Parathyroid adenoma (tissue), 2 donors: ENCODE measurements at regions not wholly inside any gene's neighbourhood (a gene's known extent, or its start where the extent isn't known, plus 50 kb on each side); places are given as distances from the start of the nearest gene placed in this dataset.

Source experiments
- H2AFZ ChIP-seq: fragments of 300-600 bp; sonication (generic); one replicate; pipeline ENCODE4 v1.7.0; 2017; ENCODE audit warnings: antibody characterized with exemption, mild to moderate bottlenecking
- H3K27ac ChIP-seq: fragments of 300-600 bp; sonication (generic); one replicate; pipeline ENCODE4 v1.7.0; 2017
- H3K27me3 ChIP-seq: fragments of 300-600 bp; sonication (generic); one replicate; pipeline ENCODE4 v1.7.0; 2017; ENCODE audit warnings: low read length; ENCODE audit not compliant: control insufficient read depth, insufficient read depth
- H3K36me3 ChIP-seq: fragments of 300-600 bp; sonication (generic); one replicate; pipeline ENCODE4 v1.7.0; 2017; ENCODE audit warnings: low read length; ENCODE audit not compliant: control insufficient read depth, insufficient read depth
- H3K4me1 ChIP-seq: fragments of 300-600 bp; sonication (generic); one replicate; pipeline ENCODE4 v1.7.0; 2017; ENCODE audit warnings: control low read depth
- H3K4me2 ChIP-seq: fragments of 300-600 bp; sonication (generic); one replicate; pipeline ENCODE4 v1.7.0; 2017; ENCODE audit warnings: low read length
- H3K4me3 ChIP-seq: fragments of 300-600 bp; sonication (generic); one replicate; pipeline ENCODE4 v1.7.0; 2017; ENCODE audit warnings: low read depth, low read length
- H3K79me2 ChIP-seq: fragments of 300-600 bp; sonication (generic); one replicate; pipeline ENCODE4 v1.7.0; 2017; ENCODE audit warnings: control low read depth
- H3K9ac ChIP-seq: fragments of 300-600 bp; sonication (generic); one replicate; pipeline ENCODE4 v1.7.0; 2017; ENCODE audit warnings: mild to moderate bottlenecking
- H3K9me3 ChIP-seq: fragments of 300-600 bp; sonication (generic); one replicate; pipeline ENCODE4 v1.7.0; 2017; ENCODE audit warnings: low read length; ENCODE audit not compliant: control insufficient read depth
- TF ChIP-seq, protein P1 (sequence below): fragments of 300-600 bp; sonication (generic); IDR thresholded peaks from one replicate; pipeline ENCODE4 v1.7.0; 2017; ENCODE audit warnings: antibody characterized with exemption, mild to moderate bottlenecking
- donor health status: primary hyperparathyroidism.

DNA sequence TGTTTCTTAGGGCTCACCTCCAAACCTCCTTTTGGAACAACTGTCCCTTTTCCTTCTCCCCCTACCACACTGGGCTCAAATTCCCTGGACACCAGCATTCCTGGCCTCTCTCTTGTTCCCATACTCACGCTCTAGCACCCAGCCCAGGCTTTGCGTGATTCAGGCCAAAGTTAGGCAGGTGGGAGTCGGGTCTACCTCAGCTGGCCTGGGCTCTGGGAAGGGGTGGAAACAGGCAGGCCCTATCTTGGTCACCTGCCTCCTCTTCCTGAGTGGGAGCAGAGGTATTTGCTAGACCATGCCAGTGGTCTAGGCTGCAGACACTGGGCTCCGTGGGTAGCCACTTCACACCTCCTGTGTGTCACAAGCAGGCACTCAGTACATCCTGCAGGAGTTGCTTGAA, 211.1 kb upstream of the MAMLD1 start:
- no peak overlapping the region for H3K27ac ChIP-seq
- H3K4me1 ChIP-seq = no peaks in the 10 kb centered on the region
- H3K9ac ChIP-seq = no peak overlapping the region
- TF ChIP-seq, protein P1, sequence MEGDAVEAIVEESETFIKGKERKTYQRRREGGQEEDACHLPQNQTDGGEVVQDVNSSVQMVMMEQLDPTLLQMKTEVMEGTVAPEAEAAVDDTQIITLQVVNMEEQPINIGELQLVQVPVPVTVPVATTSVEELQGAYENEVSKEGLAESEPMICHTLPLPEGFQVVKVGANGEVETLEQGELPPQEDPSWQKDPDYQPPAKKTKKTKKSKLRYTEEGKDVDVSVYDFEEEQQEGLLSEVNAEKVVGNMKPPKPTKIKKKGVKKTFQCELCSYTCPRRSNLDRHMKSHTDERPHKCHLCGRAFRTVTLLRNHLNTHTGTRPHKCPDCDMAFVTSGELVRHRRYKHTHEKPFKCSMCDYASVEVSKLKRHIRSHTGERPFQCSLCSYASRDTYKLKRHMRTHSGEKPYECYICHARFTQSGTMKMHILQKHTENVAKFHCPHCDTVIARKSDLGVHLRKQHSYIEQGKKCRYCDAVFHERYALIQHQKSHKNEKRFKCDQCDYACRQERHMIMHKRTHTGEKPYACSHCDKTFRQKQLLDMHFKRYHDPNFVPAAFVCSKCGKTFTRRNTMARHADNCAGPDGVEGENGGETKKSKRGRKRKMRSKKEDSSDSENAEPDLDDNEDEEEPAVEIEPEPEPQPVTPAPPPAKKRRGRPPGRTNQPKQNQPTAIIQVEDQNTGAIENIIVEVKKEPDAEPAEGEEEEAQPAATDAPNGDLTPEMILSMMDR = no peak
- H3K4me3 ChIP-seq = no peak overlapping the region
- H3K4me2 ChIP-seq = no peak overlapping the region
- no peak overlapping the region for H2AFZ ChIP-seq
- H3K79me2 ChIP-seq = no peaks in the 10 kb centered on the region
- H3K27me3 ChIP-seq = no peaks in the 10 kb centered on the region
- no peaks in the 10 kb centered on the region for H3K36me3 ChIP-seq
- H3K9me3 ChIP-seq = no peaks in the 10 kb centered on the region

DNA sequence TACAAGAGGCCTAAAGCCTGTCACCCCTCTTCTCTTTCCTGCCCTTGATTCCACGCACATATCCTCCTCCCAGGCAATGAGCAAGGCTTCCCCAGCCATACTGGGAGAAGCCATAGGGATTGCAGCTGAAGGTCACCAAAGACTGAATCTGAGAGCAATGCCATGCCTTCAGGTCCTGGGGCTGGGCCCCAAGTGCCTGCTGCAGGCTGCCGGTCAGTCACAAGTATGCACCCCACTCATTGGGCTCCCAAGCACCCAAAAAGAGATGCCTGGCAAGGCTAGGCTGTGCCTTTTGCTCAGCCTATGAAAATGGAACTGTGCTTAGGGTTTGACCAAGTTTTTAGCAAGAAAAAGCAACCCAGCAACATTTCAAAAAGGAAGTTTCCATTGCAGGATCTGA, 210.6 kb upstream of the MAMLD1 start:
- no peaks in the 10 kb centered on the region for H3K27me3 ChIP-seq
- H3K4me3 ChIP-seq = no peak overlapping the region
- H3K27ac ChIP-seq = no peak overlapping the region
- H3K9me3 ChIP-seq = no peaks in the 10 kb centered on the region
- H3K4me2 ChIP-seq = no peak overlapping the region
- H3K36me3 ChIP-seq = no peaks in the 10 kb centered on the region
- H3K9ac ChIP-seq = no peak overlapping the region
- TF ChIP-seq, protein P1 = no peak
- H3K4me1 ChIP-seq = no peaks in the 10 kb centered on the region
- no peak overlapping the region for H2AFZ ChIP-seq
- H3K79me2 ChIP-seq = no peaks in the 10 kb centered on the region

DNA sequence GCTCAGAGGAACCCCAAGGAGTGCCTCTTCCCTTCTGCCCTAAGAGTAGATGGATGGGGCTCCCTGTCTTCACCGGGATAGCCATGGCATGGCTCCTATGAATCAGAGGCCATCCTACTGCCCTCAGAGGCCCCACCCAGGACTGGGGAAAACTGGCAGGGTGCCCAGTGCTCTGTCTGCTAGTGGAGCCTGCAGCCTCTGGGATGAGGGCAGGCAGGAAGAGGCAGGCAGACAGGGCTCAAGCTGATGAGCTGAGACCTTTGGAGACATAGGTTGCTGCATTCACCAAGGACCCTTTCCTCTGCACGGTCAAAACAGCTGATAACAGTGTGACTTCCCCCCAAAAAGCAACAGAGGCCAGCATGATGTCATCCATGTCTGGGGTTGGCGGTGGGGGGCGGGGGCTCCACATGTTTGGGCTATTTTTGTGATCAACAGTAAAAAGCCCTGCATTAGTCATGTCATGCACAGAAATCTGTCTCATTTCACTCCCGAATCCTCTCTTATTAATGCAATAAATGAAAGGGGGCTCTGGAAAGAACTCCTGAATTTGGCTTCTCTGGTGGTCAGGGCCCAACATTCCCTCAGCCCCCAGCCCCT, 207.6 kb upstream of the MAMLD1 start:
- Histone ChIP-seq H3K27me3 (no peaks in the 10 kb centered on the region), H2AFZ (no peak overlapping the region), H3K9ac (no peak overlapping the region), H3K27ac (no peak overlapping the region), H3K36me3 (no peaks in the 10 kb centered on the region), H3K9me3 (no peaks in the 10 kb centered on the region), H3K4me1 (no peaks in the 10 kb centered on the region), H3K4me3 (no peak overlapping the region), H3K79me2 (no peaks in the 10 kb centered on the region), H3K4me2 (no peak overlapping the region)
- TF ChIP-seq, protein P1 = no peak

DNA sequence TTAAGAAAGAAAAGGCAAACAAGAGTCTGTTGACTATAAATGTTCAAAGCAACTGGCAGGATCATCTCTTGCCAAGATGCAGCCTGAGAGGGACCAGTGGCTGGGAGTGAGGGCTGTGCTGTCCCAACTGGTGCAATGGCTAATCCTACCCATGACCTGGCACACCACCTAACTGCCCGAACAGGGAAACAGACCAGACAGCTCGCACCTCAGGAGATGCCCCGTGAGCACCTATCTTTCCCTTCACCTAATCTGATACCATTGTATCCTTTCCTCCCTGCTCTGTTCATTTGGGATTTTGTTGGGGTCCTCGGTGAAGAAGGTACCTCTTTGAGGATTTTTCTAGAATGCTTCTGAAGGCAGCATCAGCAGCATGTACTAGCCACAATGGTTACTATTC, 206.5 kb upstream of the MAMLD1 start:
- Histone ChIP-seq H3K9me3 (no peaks in the 10 kb centered on the region), H2AFZ (no peak overlapping the region), H3K4me3 (no peak overlapping the region), H3K79me2 (no peaks in the 10 kb centered on the region), H3K27me3 (no peaks in the 10 kb centered on the region), H3K9ac (no peak overlapping the region), H3K4me2 (no peak overlapping the region), H3K4me1 (no peaks in the 10 kb centered on the region), H3K27ac (no peak overlapping the region), H3K36me3 (no peaks in the 10 kb centered on the region)
- TF ChIP-seq, protein P1 = no peak

DNA sequence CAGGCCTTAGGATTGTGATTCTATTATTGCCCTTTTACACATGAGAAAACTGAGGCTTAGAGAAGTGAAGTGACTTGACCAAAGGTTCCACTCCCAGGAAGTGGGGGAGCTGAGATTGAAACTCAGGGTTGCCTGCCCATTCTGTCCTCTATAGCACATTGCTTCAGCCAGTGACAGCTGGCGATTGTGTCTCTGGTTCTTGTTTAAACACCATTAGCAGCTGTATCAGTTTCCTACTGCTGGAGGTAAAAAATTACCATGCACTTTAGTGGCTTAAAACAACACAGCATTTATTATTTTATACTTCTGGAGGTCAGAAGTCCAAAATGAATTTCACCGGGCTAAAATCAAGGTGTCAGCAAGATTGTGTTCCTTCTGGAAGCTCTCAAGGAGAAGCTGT, 205.8 kb upstream of the MAMLD1 start:
- no peak overlapping the region for H3K9ac ChIP-seq
- TF ChIP-seq, protein P1 = no peak
- H3K79me2 ChIP-seq = no peaks in the 10 kb centered on the region
- H3K27ac ChIP-seq = no peak overlapping the region
- H3K27me3 ChIP-seq = no peaks in the 10 kb centered on the region
- no peak overlapping the region for H3K4me3 ChIP-seq
- H3K4me1 ChIP-seq = no peaks in the 10 kb centered on the region
- H3K4me2 ChIP-seq = no peak overlapping the region
- no peaks in the 10 kb centered on the region for H3K36me3 ChIP-seq
- H3K9me3 ChIP-seq = no peaks in the 10 kb centered on the region
- H2AFZ ChIP-seq = no peak overlapping the region
